ENCODE measurements at regions not wholly inside any gene's neighbourhood (a gene's known extent, or its start where the extent isn't known, plus 50 kb on each side); places are given as distances from the start of the nearest gene placed in this dataset.

DNA sequence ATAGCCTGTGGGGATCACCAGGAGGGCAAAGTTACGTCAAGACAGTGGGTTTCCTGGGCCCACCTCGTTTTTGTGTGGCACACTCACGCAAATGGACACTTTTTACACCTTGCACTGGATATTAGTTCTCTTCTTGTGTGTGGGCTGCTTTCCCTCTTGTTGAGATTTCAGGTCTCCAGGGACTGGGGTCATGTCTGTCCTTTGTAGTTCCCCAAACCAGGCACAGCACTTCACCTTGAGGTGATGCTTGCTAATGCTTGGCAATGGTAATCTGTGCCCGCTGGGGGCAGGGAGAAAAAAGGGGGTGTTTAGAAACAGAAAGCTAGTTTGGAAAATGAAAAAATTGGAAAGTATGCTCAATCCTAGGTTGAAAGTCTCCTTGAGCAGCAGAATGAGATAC is 195.3 kb downstream of the PTEN start:
- TF ChIP-seq, protein P1, sequence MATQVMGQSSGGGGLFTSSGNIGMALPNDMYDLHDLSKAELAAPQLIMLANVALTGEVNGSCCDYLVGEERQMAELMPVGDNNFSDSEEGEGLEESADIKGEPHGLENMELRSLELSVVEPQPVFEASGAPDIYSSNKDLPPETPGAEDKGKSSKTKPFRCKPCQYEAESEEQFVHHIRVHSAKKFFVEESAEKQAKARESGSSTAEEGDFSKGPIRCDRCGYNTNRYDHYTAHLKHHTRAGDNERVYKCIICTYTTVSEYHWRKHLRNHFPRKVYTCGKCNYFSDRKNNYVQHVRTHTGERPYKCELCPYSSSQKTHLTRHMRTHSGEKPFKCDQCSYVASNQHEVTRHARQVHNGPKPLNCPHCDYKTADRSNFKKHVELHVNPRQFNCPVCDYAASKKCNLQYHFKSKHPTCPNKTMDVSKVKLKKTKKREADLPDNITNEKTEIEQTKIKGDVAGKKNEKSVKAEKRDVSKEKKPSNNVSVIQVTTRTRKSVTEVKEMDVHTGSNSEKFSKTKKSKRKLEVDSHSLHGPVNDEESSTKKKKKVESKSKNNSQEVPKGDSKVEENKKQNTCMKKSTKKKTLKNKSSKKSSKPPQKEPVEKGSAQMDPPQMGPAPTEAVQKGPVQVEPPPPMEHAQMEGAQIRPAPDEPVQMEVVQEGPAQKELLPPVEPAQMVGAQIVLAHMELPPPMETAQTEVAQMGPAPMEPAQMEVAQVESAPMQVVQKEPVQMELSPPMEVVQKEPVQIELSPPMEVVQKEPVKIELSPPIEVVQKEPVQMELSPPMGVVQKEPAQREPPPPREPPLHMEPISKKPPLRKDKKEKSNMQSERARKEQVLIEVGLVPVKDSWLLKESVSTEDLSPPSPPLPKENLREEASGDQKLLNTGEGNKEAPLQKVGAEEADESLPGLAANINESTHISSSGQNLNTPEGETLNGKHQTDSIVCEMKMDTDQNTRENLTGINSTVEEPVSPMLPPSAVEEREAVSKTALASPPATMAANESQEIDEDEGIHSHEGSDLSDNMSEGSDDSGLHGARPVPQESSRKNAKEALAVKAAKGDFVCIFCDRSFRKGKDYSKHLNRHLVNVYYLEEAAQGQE (IDR thresholded peaks at IDR 0.05; ENCODE audit: insufficient read depth in 1 of 2, low read depth in 2 of 2, low read length in 2 of 2): no peak
- TF ChIP-seq POLR2AphosphoS5 (IDR thresholded peaks at IDR 0.05; ENCODE audit: low read depth, low read length) (no peak), SIN3A (IDR thresholded peaks at IDR 0.05; ENCODE audit: borderline replicate concordance, insufficient read depth, low read length) (no peak), TAF1 (IDR thresholded peaks at IDR 0.05; ENCODE audit: borderline replicate concordance, insufficient read depth, low read length) (no peak)

All from PFSK-1 (cell line).